Cardiac fibroblast (primary cell): ENCODE measurements at regions not wholly inside any gene's neighbourhood (a gene's known extent, or its start where the extent isn't known, plus 50 kb on each side); places are given as distances from the start of the nearest gene placed in this dataset.

ENCODE experiments used
- DNase-seq, 2 donors: peaks; one replicate each; pipeline versions ENCODE4 v3.0.0 to v3.0.0-alpha.2; 2010; ENCODE audit warnings: low read depth in 2 of 2
- H3K4me3 ChIP-seq, 2 donors: replicated peaks in 1 of 2; 1 replicate in 1 of 2; 2 replicates in 1 of 2; pipeline ENCODE4 v1.5.1; 2011; ENCODE audit warnings: low read depth in 2 of 2, low read length in 2 of 2, mild to moderate bottlenecking in 2 of 2, moderate library complexity in 1 of 2
- CTCF ChIP-seq: IDR thresholded peaks from one replicate; pipeline ENCODE4 v1.5.1; 2011; ENCODE audit warnings: low read depth, mild to moderate bottlenecking, low read length, inconsistent platforms

DNA sequence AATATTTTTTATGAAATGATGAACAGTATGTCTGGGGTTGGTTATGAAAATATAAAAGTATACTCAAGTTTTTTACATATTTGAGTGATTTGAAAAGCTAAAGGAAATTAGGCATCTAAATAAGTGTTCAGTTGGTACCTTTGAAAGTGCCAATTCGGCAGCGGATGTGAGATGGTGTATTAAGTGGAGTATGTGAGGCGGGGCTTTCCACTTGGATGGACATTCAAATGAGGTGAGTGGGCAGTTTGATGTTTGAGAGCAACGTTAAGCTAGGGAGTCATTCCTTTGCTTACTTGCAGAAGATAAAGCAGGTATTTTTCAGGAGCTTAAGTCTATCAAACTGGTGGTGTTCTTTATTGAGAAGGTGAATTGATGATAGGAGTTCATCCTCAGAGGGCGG, 189.0 kb upstream of the GOLIM4 start:
- no peak for DNase-seq
- no peak for TF ChIP-seq CTCF
- H3K4me3 ChIP-seq, result no peak overlapping the region

GRCh38 chr3:168275662-168276061, 179.9 kb upstream of the GOLIM4 start:
- no peak overlapping the region for H3K4me3 ChIP-seq
- TF ChIP-seq CTCF, result no peak
- DNase-seq, result no peak

DNA sequence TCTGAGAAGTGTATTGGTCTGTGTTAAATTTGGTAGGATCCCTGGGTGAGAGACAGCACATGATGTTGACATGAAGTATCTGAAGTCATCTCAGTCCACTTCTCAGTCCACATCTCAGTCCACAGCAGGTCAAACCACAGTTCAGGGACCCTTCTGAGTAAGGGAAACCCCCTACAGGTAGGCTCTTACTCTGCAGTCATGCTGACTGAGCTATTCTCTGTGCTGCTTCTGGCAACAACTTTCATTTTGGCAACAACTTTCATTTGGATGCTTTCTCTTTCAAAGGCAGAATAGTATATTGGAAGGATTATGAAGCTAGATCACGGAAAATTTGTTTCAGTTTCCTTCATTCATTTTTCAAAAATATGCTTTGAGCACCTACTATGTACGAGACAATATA, 178.2 kb upstream of the GOLIM4 start:
- no peak overlapping the region for H3K4me3 ChIP-seq
- no peak for TF ChIP-seq CTCF
- DNase-seq, result no peak

DNA sequence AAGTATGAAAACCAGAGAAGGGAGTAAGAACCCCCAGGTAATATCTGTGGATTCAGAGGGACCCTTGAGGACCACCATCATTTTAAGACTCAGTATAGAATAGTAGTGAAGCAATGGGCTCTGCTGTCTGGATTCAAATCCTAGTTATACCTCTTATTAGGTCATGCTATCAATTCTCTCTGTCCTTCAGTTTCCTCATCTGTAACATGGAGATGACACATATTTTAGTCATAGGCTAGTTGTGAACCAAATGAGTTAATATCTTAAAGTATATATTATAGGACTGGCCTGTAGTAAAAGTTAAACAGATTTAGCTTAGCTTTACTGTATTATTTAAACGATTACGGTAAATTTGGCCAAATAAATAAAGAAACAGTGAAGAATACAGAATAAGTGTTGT, 177.3 kb upstream of the GOLIM4 start:
- no peak for TF ChIP-seq CTCF
- no peak for DNase-seq
- H3K4me3 ChIP-seq, result no peak overlapping the region

- no peak overlapping the region for H3K4me3 ChIP-seq
- TF ChIP-seq CTCF, result no peak
- peak in 1 of 2 donors; percentile 17 for DNase-seq
Observed at GRCh38 chr3:168272343-168272985, 176.7 kb upstream of the GOLIM4 start.

DNA sequence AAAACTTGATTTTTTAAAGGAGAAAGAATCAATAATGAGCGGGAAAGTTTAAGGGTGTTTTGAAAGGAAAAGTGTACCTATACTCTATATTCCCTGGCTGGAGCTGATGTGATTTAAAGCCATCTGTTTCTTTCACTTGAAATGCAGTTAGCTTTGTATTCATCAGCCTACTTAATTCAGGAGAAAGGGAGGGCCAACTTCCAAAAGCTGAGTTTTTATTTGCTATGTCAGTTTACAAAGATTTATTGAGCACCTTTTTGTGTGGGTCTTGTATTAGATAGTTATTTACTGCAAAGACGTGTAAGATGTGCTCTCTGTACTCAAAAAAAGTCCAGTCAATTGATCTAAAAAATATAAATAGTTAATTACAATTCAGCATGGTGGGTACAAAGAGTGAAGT, 176.2 kb upstream of the GOLIM4 start:
- no peak for DNase-seq
- no peak overlapping the region for H3K4me3 ChIP-seq
- no peak for TF ChIP-seq CTCF

GRCh38 chr3:168269001-168269400, 173.3 kb upstream of the GOLIM4 start:
- no peak for TF ChIP-seq CTCF
- no peak for DNase-seq
- no peak overlapping the region for H3K4me3 ChIP-seq
